Caco-2 (cell line): ENCODE measurements at regions not wholly inside any gene's neighbourhood (a gene's known extent, or its start where the extent isn't known, plus 50 kb on each side); places are given as distances from the start of the nearest gene placed in this dataset.

Source experiments
- BruUV-seq: library from RNA; stranded (reverse); fragments of 400-500 nt; replicated peaks from 2 replicates; lab custom pipeline; 2021; lab: Mats Ljungman, UMichigan
- CTCF ChIA-PET: fragments of 300-600 bp; sonication (Branson Sonifier 250); formaldehyde crosslinking; loops from one replicate; lab custom pipeline; 2022; ENCODE audit warnings: antibody characterized with exemption; lab: Charles Lee
- POLR2A ChIA-PET: fragments of 300-600 bp; sonication (Branson Sonifier 250); formaldehyde crosslinking; loops from one replicate; lab custom pipeline; 2022; ENCODE audit warnings: antibody characterized with exemption; lab: Charles Lee
- DNase-seq, 2 experiments: peaks; one replicate each; pipeline versions ENCODE4 v3.0.0 to v3.0.0-alpha.2; 2020 to 2022
- H3K27me3 ChIP-seq: replicated peaks from 2 replicates; pipeline ENCODE4 v1.6.0; 2011; ENCODE audit warnings: low read length; ENCODE audit not compliant: control insufficient read depth, insufficient read depth
- H3K36me3 ChIP-seq: 2 replicates; pipeline ENCODE4 v1.5.1; 2011; ENCODE audit warnings: low read length; ENCODE audit not compliant: control insufficient read depth, insufficient read depth
- H3K4me1 ChIP-seq: fragments of 250-450 bp; sonication (Bioruptor Pico); 2 replicates; pipeline ENCODE4 v1.5.1; 2020; ENCODE audit warnings: mild to moderate bottlenecking
- H3K4me3 ChIP-seq: 2 replicates; pipeline ENCODE4 v1.5.1; 2011; ENCODE audit warnings: low read depth, mild to moderate bottlenecking, control low read depth, low read length
- H3K9me3 ChIP-seq: fragments of 250-450 bp; sonication (Bioruptor Pico); 2 replicates; pipeline ENCODE4 v1.5.1; 2020; ENCODE audit warnings: mild to moderate bottlenecking, moderate library complexity
- H3K27ac Mint-ChIP-seq: one replicate; pipeline ENCODE4 v1.8.0; 2022; ENCODE audit warnings: mixed read lengths; ENCODE audit not compliant: unreplicated experiment
- H3K27me3 Mint-ChIP-seq: one replicate; pipeline ENCODE4 v1.8.0; 2022; ENCODE audit warnings: mixed read lengths; ENCODE audit not compliant: insufficient read depth, unreplicated experiment
- H3K36me3 Mint-ChIP-seq: one replicate; pipeline ENCODE4 v1.8.0; 2022; ENCODE audit warnings: mild to moderate bottlenecking, mixed read lengths; ENCODE audit not compliant: insufficient read depth, unreplicated experiment
- H3K4me1 Mint-ChIP-seq: one replicate; pipeline ENCODE4 v1.8.0; 2022; ENCODE audit warnings: low read depth, mixed read lengths; ENCODE audit not compliant: unreplicated experiment
- H3K4me3 Mint-ChIP-seq: one replicate; pipeline ENCODE4 v1.8.0; 2022; ENCODE audit warnings: mild to moderate bottlenecking, moderate library complexity, mixed read lengths; ENCODE audit not compliant: unreplicated experiment
- H3K9me3 Mint-ChIP-seq: one replicate; pipeline ENCODE4 v1.8.0; 2022; ENCODE audit warnings: mixed read lengths; ENCODE audit not compliant: unreplicated experiment
- intact Hi-C: fragments of 100-400 bp; cut with micrococcal nuclease; formaldehyde crosslinking; loops from one replicate; pipeline ENCODE4 v1.10.0; 2022; ENCODE audit not compliant: unreplicated experiment
- TF ChIP-seq, protein P1 (sequence below), 2 experiments: fragments of 200-600 bp in 1 of 2; IDR thresholded peaks; 1 replicate in 1 of 2; 2 replicates in 1 of 2; pipeline versions ENCODE4 v1.5.1 to v1.8.0; 2011 to 2022; ENCODE audit warnings: antibody characterized with exemption in 1 of 2, control low read depth in 1 of 2, inconsistent platforms in 1 of 2, low read depth in 1 of 2, low read length in 1 of 2, mild to moderate bottlenecking in 1 of 2, moderate library complexity in 1 of 2; ENCODE audit not compliant: insufficient read depth in 1 of 2, severe bottlenecking in 1 of 2, unreplicated experiment in 1 of 2

DNA sequence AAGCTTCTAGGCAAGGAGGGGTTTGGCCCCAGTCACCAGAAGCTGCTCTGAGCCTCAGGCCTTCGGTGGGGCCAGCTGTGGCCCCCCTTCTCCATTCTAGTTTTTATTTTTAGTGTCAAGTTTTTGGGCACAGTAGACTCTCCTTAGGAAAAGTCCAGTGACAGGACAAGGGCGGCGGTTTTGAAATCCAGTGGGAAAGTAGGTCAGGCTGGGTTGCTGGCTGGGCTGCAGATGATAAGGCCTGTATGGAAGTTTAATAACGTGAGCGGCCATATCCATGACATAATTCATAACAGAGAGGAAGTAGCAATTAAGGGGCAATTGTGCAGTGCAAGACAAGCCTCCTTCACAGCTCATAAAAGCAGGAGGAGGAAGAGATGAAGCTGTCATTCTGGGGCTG is 87.1 kb upstream of the ZNF716 start:
- BruUV-seq = no TSS peak
- H3K9me3 ChIP-seq = no peaks in the 10 kb centered on the region
- no peaks in the 10 kb centered on the region for H3K27me3 ChIP-seq
- TF ChIP-seq, protein P1, sequence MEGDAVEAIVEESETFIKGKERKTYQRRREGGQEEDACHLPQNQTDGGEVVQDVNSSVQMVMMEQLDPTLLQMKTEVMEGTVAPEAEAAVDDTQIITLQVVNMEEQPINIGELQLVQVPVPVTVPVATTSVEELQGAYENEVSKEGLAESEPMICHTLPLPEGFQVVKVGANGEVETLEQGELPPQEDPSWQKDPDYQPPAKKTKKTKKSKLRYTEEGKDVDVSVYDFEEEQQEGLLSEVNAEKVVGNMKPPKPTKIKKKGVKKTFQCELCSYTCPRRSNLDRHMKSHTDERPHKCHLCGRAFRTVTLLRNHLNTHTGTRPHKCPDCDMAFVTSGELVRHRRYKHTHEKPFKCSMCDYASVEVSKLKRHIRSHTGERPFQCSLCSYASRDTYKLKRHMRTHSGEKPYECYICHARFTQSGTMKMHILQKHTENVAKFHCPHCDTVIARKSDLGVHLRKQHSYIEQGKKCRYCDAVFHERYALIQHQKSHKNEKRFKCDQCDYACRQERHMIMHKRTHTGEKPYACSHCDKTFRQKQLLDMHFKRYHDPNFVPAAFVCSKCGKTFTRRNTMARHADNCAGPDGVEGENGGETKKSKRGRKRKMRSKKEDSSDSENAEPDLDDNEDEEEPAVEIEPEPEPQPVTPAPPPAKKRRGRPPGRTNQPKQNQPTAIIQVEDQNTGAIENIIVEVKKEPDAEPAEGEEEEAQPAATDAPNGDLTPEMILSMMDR (IDR thresholded peaks at IDR 0.05; ENCODE audit: insufficient read depth in 1 of 2, low read depth in 1 of 2, low read length in 1 of 2, severe bottlenecking in 1 of 2, unreplicated experiment in 1 of 2) = no peak
- POLR2A ChIA-PET = no interaction called here
- Mint-ChIP-seq H3K27ac (no peak overlapping the region), H3K36me3 (no peaks in the 10 kb centered on the region), H3K4me1 (no peaks in the 10 kb centered on the region), H3K27me3 (no peaks in the 10 kb centered on the region), H3K9me3 (peaks cover 56% of the 10 kb centered on the region), H3K4me3 (no peak overlapping the region)
- no peaks in the 10 kb centered on the region for H3K4me1 ChIP-seq
- no peaks in the 10 kb centered on the region for H3K36me3 ChIP-seq
- H3K4me3 ChIP-seq = no peak overlapping the region
- intact Hi-C loops = no loop called here
- no peak for DNase-seq
- CTCF ChIA-PET = no interaction called here

DNA sequence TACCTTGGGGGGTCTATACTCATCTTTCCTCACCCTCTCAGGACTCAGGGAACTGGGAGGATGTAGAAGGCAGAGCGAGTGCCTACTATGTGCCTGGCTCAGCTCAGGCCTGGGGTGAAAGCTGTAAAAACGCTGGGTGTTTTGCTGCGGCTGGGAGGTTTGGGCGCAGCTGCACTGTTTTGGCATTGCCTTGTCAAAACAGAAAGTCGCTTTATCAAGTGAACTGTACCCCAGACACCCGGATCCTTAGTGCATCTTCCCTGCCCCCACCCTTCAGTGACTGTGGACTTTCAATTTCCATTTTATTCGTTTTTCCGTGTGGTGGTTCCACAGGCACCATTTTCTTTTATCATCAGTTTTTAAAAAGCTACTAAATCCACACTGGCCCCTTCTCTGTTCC is 86.7 kb upstream of the ZNF716 start:
- no peaks in the 10 kb centered on the region for H3K4me1 ChIP-seq
- intact Hi-C loops = no loop called here
- no peaks in the 10 kb centered on the region for H3K27me3 ChIP-seq
- no peaks in the 10 kb centered on the region for H3K36me3 ChIP-seq
- H3K9me3 ChIP-seq = no peaks in the 10 kb centered on the region
- ChIA-PET CTCF (no interaction called here), POLR2A (no interaction called here)
- no peak overlapping the region for H3K4me3 ChIP-seq
- no peak for DNase-seq
- no peaks in the 10 kb centered on the region for H3K36me3 Mint-ChIP-seq
- no peaks in the 10 kb centered on the region for H3K4me1 Mint-ChIP-seq
- BruUV-seq = no TSS peak
- TF ChIP-seq, protein P1 (IDR thresholded peaks at IDR 0.05; ENCODE audit: insufficient read depth in 1 of 2, low read depth in 1 of 2, low read length in 1 of 2, severe bottlenecking in 1 of 2, unreplicated experiment in 1 of 2) = no peak
- H3K27ac Mint-ChIP-seq = no peak overlapping the region
- H3K4me3 Mint-ChIP-seq = no peak overlapping the region
- H3K9me3 Mint-ChIP-seq = peaks cover 61% of the 10 kb centered on the region
- H3K27me3 Mint-ChIP-seq = no peaks in the 10 kb centered on the region

DNA sequence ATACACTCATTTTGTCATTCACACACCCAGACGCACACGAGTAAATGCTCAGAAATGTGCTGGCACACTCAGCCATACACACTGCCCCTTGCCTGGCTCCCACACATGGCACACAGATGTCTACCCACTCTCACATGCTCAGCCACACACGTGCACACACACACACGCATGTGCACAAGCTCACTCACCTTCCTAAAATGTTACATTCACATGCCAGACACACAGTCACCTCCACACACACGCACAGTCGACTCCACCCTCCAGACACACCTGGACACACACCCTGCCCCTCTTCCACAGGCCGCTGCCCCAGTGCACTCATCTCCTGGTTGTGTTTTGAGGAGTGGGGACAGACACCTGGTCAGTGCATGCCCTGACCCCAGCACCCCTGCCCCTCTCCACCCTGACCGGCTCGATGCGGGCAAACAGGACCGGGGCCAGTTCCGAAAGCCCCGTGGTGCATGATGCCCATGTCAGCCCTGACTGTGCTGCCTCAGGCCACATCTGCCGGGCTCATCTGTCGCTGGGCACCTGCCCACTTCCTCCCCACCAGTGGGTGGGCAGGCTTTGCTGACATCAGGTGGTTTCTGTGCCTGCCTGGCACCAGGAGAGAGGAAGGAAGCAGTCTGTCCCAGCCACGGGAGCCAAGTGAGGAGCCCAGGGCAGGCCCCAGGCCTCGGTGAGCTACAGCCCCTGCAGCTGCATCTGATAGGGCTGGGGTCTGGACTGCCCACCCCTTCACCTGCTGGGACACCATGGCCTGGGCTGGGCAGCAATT is 84.9 kb upstream of the ZNF716 start:
- H3K9me3 Mint-ChIP-seq = peaks cover 58% of the 10 kb centered on the region
- intact Hi-C loops = no loop called here
- no peaks in the 10 kb centered on the region for H3K4me1 ChIP-seq
- H3K36me3 ChIP-seq = no peaks in the 10 kb centered on the region
- no peaks in the 10 kb centered on the region for H3K27me3 ChIP-seq
- ChIA-PET POLR2A (no interaction called here), CTCF (no interaction called here)
- H3K4me3 Mint-ChIP-seq = no peak overlapping the region
- H3K27ac Mint-ChIP-seq = no peak overlapping the region
- no TSS peak for BruUV-seq
- no peaks in the 10 kb centered on the region for H3K4me1 Mint-ChIP-seq
- H3K9me3 ChIP-seq = no peaks in the 10 kb centered on the region
- no peaks in the 10 kb centered on the region for H3K27me3 Mint-ChIP-seq
- no peak for DNase-seq
- no peaks in the 10 kb centered on the region for H3K36me3 Mint-ChIP-seq
- TF ChIP-seq, protein P1 (IDR thresholded peaks at IDR 0.05; ENCODE audit: insufficient read depth in 1 of 2, low read depth in 1 of 2, low read length in 1 of 2, severe bottlenecking in 1 of 2, unreplicated experiment in 1 of 2) = no peak
- no peak overlapping the region for H3K4me3 ChIP-seq
